Mesodermal cell (in vitro differentiated cells): ENCODE measurements at regions not wholly inside any gene's neighbourhood (a gene's known extent, or its start where the extent isn't known, plus 50 kb on each side); places are given as distances from the start of the nearest gene placed in this dataset.

Source experiments
- H3K27ac ChIP-seq: 2 replicates; pipeline ENCODE4 v1.7.0; 2013; ENCODE audit warnings: mild to moderate bottlenecking, low read depth, low read length, moderate library complexity; ENCODE audit not compliant: severe bottlenecking
- H3K36me3 ChIP-seq: 2 replicates; pipeline ENCODE4 v1.7.1; 2013; ENCODE audit warnings: mild to moderate bottlenecking, low read length, moderate library complexity; ENCODE audit not compliant: control insufficient read depth, insufficient read depth
- H3K4me1 ChIP-seq: one replicate; pipeline ENCODE4 v1.7.1; 2013; ENCODE audit warnings: mild to moderate bottlenecking, low read length; ENCODE audit not compliant: insufficient read depth, control insufficient read depth, poor library complexity, severe bottlenecking
- H3K4me3 ChIP-seq: 2 replicates; pipeline ENCODE4 v1.7.0; 2013; ENCODE audit warnings: low read length, control low read depth, mild to moderate bottlenecking; ENCODE audit not compliant: insufficient read depth, poor library complexity, severe bottlenecking; ENCODE audit errors: extremely low read depth
- H3K9me3 ChIP-seq: 2 replicates; pipeline ENCODE4 v1.7.1; 2013; ENCODE audit warnings: mild to moderate bottlenecking, low read length, moderate library complexity; ENCODE audit not compliant: control insufficient read depth
- WGBS, 2 experiments: methylation state at CpG; one replicate each; pipeline ENCODE4 v1.1.5; 2013; ENCODE audit warnings: missing lambda C conversion rate in 2 of 2; ENCODE audit not compliant: insufficient coverage in 2 of 2; 5-methylcytosine and 5-hydroxymethylcytosine counted together

DNA sequence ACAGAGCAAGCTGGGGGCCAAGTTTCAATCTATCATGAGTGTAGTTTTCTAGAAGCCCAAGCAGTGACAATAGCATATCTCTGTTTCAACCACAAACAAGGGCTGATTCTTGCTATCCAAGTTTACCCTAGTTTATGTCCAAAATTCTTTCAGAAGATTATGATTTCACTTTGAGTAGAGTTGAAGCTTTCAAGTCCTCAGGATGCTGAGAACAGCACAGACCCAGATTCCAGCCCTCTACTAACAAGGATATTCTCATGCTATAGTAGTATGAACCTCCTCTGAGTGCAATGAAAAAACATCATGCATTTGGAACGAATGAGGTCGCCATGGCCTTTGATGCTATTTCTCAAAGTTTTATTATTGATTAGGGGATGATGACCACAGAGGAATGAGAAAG lies 344.1 kb upstream of the NPVF start:
- H3K4me3 ChIP-seq = no peak overlapping the region
- no peak overlapping the region for H3K27ac ChIP-seq
- WGBS, 2 experiments = 92% methylated on average over 2 of the region's 2 CpGs; no CpG with 5 or more reads in 1 of the 2 experiments
- no peaks in the 10 kb centered on the region for H3K4me1 ChIP-seq
- H3K9me3 ChIP-seq = no peaks in the 10 kb centered on the region
- no peaks in the 10 kb centered on the region for H3K36me3 ChIP-seq

DNA sequence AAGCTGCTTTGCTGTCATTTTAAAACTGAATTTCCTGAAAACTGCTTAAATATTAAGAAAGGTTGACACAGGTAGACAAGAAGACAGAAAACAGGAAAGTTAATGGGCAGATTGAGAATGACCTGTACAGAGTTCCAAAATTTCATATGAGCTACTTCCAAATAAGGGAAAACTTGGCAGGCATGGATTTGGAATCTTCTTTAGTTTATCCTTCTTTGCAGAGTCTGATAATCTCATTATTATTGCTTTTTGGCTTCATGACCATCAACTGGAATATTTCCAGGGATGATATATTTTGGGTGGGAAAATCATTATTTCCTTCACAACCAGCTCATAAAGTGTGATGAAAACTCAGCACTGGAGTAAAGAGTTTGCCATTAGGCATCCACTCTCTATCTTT lies 346.5 kb upstream of the NPVF start:
- no peaks in the 10 kb centered on the region for H3K9me3 ChIP-seq
- no peak overlapping the region for H3K4me3 ChIP-seq

DNA sequence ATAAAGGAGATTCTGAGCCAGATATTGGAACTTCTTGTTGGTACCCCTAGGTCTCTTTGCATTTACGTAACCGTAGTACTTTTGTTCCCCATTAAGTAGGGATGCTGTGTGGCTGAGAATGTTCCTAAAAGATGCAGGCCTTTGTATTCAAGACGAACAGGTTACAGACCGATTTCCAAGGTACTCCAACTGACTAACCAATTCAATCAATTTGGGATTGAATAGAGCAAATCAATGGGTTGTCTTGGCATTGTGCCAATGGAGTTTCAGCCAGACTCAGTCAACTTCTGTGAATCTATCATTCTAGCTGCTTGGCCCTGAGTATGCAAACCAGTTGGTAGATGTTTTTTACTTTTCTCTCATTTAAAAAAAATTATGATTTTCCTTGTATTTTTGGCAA lies 347.3 kb upstream of the NPVF start:
- Histone ChIP-seq H3K36me3 (no peaks in the 10 kb centered on the region), H3K9me3 (no peaks in the 10 kb centered on the region), H3K4me3 (no peak overlapping the region), H3K4me1 (no peaks in the 10 kb centered on the region), H3K27ac (no peak overlapping the region)
- WGBS, 2 experiments = 65% methylated on average over 4 of the region's 4 CpGs; no CpG with 5 or more reads in 1 of the 2 experiments

More for the DNA sequence above, 346.5 kb upstream of the NPVF start:
- Histone ChIP-seq H3K4me1 (no peaks in the 10 kb centered on the region), H3K36me3 (no peaks in the 10 kb centered on the region), H3K27ac (no peak overlapping the region)

DNA sequence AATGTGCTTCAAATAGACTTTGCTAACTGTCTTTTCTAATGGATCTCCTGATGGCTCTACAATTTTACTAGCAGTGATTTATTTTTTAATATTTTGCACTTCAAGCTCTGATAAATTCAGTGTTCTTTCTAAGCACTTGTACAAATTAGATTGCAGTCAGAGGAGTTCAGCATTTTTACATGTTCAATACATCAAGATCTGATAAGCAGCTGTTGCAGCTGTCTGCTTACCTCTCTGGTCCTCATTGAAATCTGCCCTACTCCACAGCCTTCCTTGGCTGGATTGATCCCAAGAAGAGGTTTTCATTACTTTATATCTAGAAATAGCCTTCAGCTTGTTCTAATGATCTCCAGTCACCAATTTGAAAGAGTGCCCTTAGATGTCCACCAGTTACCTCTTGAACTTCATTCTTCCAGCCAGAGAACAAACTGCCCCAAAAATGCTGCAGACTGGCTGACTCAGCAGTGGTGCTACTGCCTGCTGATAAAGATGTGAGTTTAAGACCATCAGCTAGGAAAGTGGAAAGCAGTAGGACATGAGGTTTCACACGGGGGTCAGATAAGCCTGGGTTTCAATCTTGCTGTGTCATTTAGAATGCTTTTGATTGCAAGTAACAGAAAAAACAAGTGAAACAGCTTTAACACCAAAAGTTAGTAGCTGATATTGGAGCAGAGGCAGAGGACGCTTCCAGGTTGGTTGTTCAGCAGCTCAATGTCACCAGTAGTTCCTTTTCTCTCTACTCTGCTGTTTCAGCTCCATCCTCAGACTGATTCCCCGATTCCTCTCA lies 350.9 kb upstream of the NPVF start:
- no peaks in the 10 kb centered on the region for H3K9me3 ChIP-seq
- no peaks in the 10 kb centered on the region for H3K4me1 ChIP-seq
- 42 to 65% methylated on average over 3 of the region's 3 CpGs for WGBS, 2 experiments
- H3K27ac ChIP-seq = no peak overlapping the region
- H3K4me3 ChIP-seq = no peak overlapping the region
- no peaks in the 10 kb centered on the region for H3K36me3 ChIP-seq

DNA sequence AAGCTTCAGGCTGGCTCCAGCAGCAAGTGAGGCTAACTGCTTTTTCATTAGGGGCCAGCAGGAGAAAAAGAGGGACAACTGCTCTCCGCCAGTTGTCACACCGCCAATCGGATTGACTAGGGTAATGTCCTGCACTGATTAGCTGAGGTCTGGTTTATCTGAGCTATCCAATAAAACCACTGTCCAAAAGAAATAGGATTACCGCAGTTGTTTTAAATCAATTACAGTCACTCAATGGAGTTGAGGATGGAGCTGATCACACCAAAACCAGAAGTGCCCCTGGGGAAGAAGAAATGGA lies 351.4 kb upstream of the NPVF start:
- Histone ChIP-seq H3K36me3 (no peaks in the 10 kb centered on the region), H3K27ac (no peak overlapping the region), H3K4me3 (no peak overlapping the region), H3K9me3 (no peaks in the 10 kb centered on the region), H3K4me1 (no peaks in the 10 kb centered on the region)
- 93 to 100% methylated on average over 1 to 3 of the region's 4 CpGs for WGBS, 2 experiments

DNA sequence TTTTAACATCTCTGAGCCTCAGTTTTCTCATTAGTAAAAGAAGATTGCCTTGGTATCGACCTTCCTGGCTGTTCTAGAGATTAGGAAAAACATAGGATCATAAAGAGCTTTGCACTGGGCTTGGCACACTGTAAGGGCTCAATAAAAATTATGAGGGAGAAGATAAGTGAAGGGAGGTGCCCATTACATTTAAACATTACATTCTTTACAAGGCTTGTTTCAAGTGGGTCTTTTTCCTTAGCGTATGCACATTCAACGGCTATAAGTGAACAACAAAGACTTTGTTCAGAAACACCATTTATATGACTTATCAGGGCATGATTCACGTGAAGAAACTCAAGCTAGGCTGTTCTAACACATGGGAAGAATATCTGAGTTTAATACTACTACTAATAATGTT lies 351.9 kb upstream of the NPVF start:
- no peak overlapping the region for H3K27ac ChIP-seq
- no peaks in the 10 kb centered on the region for H3K9me3 ChIP-seq
- 83 to 100% methylated on average over 1 of the region's 4 CpGs for WGBS, 2 experiments
- no peak overlapping the region for H3K4me3 ChIP-seq
- H3K4me1 ChIP-seq = no peaks in the 10 kb centered on the region
- H3K36me3 ChIP-seq = no peaks in the 10 kb centered on the region

DNA sequence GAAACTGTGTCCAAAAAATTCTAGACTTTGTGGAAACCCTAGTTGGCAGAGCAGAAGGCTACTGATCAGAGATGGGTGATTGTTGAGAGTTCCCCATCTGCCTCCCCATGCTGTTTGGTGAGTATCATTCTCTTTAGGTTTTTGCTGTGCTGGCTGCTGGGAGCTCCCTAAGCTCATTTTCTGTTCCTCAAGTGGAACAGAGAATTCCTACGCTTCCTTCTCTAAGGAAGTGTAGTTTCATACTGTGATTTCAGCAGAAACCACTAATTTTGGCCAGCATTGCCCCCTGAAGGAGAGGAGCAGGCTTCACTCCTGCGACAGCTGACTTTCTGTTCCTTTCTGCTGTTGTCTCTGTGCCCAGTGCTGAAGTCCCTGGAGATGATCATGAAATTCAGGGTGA lies 355.3 kb upstream of the NPVF start:
- Histone ChIP-seq H3K9me3 (no peaks in the 10 kb centered on the region), H3K27ac (no peak overlapping the region), H3K4me1 (no peaks in the 10 kb centered on the region), H3K36me3 (no peaks in the 10 kb centered on the region), H3K4me3 (no peak overlapping the region)
- WGBS, 2 experiments = 100% methylated on average over 1 to 2 of the region's 2 CpGs

DNA sequence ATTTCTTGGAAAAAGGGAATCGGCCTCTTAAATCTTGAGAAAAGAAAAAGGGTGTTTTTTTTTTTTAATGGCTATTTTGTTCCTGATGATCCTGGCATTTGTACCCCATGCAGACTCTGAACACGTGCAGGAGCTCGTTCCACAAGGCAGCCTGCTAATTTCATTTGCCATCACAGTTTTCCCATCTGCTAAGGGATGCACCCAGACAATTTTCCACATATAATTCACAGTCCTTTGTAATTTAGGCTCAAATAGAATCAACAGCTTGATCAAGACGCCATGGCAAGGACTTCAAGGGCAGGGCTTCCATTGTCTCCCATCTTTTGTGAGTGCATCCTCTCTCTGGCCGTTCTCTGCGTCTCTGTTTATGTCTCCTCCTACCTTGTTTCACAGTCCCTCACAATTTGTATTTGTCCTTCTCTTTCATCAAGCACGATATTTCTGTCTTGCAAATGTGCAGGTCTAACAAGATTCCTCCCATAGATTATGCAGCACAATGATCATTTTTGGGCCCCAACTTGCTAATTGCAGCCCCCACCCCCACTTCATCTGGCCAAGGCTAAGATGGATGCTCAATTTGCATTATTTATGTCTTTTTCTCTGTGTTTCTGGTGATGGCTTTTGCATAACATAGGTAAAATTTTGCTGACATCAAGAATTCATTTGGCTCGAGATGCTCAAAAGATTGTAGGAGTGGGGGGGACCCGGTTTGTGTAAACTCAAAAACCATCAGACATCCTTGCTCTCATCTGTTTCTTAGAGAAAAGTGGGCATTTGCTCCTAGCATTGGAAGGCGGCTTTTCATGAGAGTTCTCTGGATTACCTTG lies 356.0 kb upstream of the NPVF start:
- WGBS, 2 experiments = 86 to 89% methylated on average over 7 to 8 of the region's 10 CpGs
- Histone ChIP-seq H3K9me3 (no peaks in the 10 kb centered on the region), H3K27ac (no peak overlapping the region), H3K36me3 (no peaks in the 10 kb centered on the region), H3K4me1 (no peaks in the 10 kb centered on the region), H3K4me3 (no peak overlapping the region)

DNA sequence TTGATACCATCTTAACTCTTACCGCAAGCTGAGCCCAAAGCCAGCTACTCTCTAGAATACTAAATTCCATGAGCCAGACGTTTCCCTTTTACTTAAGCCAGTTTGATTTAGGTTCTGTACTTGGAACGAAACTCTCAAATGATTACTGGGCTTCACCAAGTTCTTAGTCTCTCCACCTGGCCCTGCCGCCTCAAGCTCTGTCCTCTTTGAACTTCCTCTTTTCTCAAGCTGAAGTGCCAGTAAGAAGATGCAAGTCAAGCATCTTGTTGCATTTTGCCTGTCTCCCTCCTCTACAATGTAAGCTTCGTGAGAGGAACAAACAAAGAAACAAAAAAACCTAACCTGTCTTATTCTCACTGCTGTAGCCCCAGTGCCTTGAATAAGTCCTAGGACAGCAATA lies 358.2 kb upstream of the NPVF start:
- 90 to 93% methylated on average over 3 to 5 of the region's 5 CpGs for WGBS, 2 experiments
- H3K4me3 ChIP-seq = no peak overlapping the region
- H3K27ac ChIP-seq = no peak overlapping the region
- H3K9me3 ChIP-seq = no peaks in the 10 kb centered on the region
- no peaks in the 10 kb centered on the region for H3K4me1 ChIP-seq
- no peaks in the 10 kb centered on the region for H3K36me3 ChIP-seq

DNA sequence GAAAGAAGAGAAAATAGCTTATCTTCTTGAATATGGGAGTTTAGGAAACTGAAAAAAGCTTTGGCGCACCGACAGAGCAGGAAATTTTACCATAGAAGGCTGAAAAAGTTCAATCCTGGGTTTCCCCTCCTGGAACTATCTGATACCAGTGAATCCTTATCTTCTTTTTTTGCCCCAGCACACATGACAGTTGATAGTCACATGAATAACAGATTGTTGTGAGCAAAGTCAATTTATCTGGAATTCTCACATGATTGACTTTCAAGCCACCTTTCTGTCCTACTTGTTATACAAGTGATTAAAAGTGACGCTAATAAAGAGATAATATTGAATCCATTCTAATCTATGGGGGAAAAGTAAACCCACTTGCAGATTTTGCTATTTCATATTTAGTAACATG lies 365.8 kb upstream of the NPVF start:
- WGBS, 2 experiments = 92 to 100% methylated on average over 2 of the region's 3 CpGs
- H3K27ac ChIP-seq = no peak overlapping the region
- H3K4me3 ChIP-seq = no peak overlapping the region
- no peaks in the 10 kb centered on the region for H3K9me3 ChIP-seq
- no peaks in the 10 kb centered on the region for H3K4me1 ChIP-seq
- H3K36me3 ChIP-seq = no peaks in the 10 kb centered on the region

DNA sequence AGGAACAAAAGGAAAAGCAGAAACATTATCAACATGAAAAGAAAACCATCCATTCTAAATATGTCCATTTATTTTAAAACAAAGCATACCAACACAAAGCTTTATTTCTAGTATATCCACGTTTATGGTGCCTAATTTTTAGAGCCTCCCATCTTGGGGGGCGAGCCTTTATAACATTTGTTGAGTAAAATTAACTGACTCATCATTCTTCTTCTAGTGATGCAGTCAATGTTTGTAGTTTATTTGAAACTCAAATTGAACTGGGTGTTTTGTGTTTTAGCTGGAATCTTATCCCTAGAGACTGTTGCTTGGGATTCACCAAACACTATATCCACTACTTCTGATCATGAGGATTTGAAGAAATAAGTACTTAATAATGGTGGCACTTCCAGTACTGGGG lies 366.4 kb upstream of the NPVF start:
- H3K27ac ChIP-seq = no peak overlapping the region
- no peaks in the 10 kb centered on the region for H3K36me3 ChIP-seq
- H3K4me3 ChIP-seq = no peak overlapping the region
- no peaks in the 10 kb centered on the region for H3K4me1 ChIP-seq
- no peaks in the 10 kb centered on the region for H3K9me3 ChIP-seq
- 60% methylated on average over 1 of the region's 2 CpGs; no CpG with 5 or more reads in 1 of the 2 experiments for WGBS, 2 experiments
